Liver (tissue), 8 donors: ENCODE measurements at regions not wholly inside any gene's neighbourhood (a gene's known extent, or its start where the extent isn't known, plus 50 kb on each side); places are given as distances from the start of the nearest gene placed in this dataset.

Experiments used
- DNase-seq: peaks from one replicate; pipeline ENCODE4 v3.0.0-alpha.2; 2017; ENCODE audit warnings: low spot score
- H3K27ac ChIP-seq, 2 donors: one replicate each; pipeline ENCODE4 v1.7.0; 2013; ENCODE audit warnings: inconsistent platforms in 2 of 2, low read length in 2 of 2, control low read depth in 1 of 2, low read depth in 1 of 2, mild to moderate bottlenecking in 1 of 2
- H3K27me3 ChIP-seq, 4 donors: one replicate each; pipeline versions ENCODE4 v1.6.1 to v1.7.0; 2013; ENCODE audit warnings: low read length in 3 of 4, inconsistent platforms in 1 of 4, mild to moderate bottlenecking in 1 of 4, moderate library complexity in 1 of 4; ENCODE audit not compliant: control insufficient read depth in 4 of 4, insufficient read depth in 4 of 4
- H3K36me3 ChIP-seq, 4 donors: one replicate each; pipeline versions ENCODE4 v1.6.1 to v1.7.0; 2013; ENCODE audit warnings: low read length in 3 of 4, mild to moderate bottlenecking in 3 of 4, low read depth in 1 of 4, moderate library complexity in 1 of 4; ENCODE audit not compliant: control insufficient read depth in 4 of 4, insufficient read depth in 3 of 4
- H3K4me1 ChIP-seq, 4 donors: one replicate each; pipeline versions ENCODE4 v1.6.1 to v1.7.0; 2013; ENCODE audit warnings: low read length in 3 of 4, mild to moderate bottlenecking in 3 of 4, moderate library complexity in 1 of 4; ENCODE audit not compliant: control insufficient read depth in 4 of 4, insufficient read depth in 4 of 4
- H3K4me3 ChIP-seq, 3 donors: one replicate each; pipeline versions ENCODE4 v1.6.1 to v1.7.0; 2013; ENCODE audit warnings: low read length in 3 of 3, control low read depth in 1 of 3, low read depth in 1 of 3, mild to moderate bottlenecking in 1 of 3
- H3K9ac ChIP-seq, 2 donors: one replicate each; pipeline ENCODE4 v1.7.0; 2013; ENCODE audit warnings: low read length in 2 of 2, mild to moderate bottlenecking in 2 of 2, moderate library complexity in 2 of 2, control low read depth in 1 of 2, low read depth in 1 of 2
- H3K9me3 ChIP-seq, 4 donors: one replicate each; pipeline versions ENCODE4 v1.6.1 to v1.7.0; 2013; ENCODE audit warnings: low read length in 3 of 4; ENCODE audit not compliant: control insufficient read depth in 4 of 4
- ATF3 ChIP-seq: IDR thresholded peaks from 2 replicates; pipeline ENCODE4 v1.6.1; 2016; ENCODE audit warnings: antibody characterized with exemption
- CTCF ChIP-seq: fragments of 150-350 bp; IDR thresholded peaks from 2 replicates; pipeline ENCODE4 v1.5.1; 2017; ENCODE audit warnings: improper control_type of control experiment, low read depth, low read length; ENCODE audit not compliant: missing input control
- EGR1 ChIP-seq, 2 donors: IDR thresholded peaks; 2 replicates each; pipeline ENCODE4 v1.6.1; 2016 to 2018; ENCODE audit warnings: antibody characterized with exemption in 2 of 2, low read depth in 2 of 2
- FOXA1 ChIP-seq: IDR thresholded peaks from 2 replicates; pipeline ENCODE4 v1.6.1; 2016; ENCODE audit warnings: antibody characterized with exemption
- FOXA2 ChIP-seq: IDR thresholded peaks from 2 replicates; pipeline ENCODE4 v1.6.1; 2016; ENCODE audit warnings: antibody characterized with exemption
- GABPA ChIP-seq, 2 donors: IDR thresholded peaks in 1 of 2; conservative IDR thresholded peaks in 1 of 2; 2 replicates each; pipeline ENCODE4 v1.6.1; 2016; ENCODE audit warnings: antibody characterized with exemption in 2 of 2, mild to moderate bottlenecking in 1 of 2, moderate library complexity in 1 of 2
- JUND ChIP-seq, 2 donors: IDR thresholded peaks; 2 replicates each; pipeline ENCODE4 v1.6.1; 2016; ENCODE audit warnings: antibody characterized with exemption in 2 of 2
- MAX ChIP-seq: IDR thresholded peaks from 2 replicates; pipeline ENCODE4 v1.6.1; 2016; ENCODE audit warnings: antibody characterized with exemption
- NR2F2 ChIP-seq: IDR thresholded peaks from 2 replicates; pipeline ENCODE4 v1.6.1; 2016; ENCODE audit warnings: antibody characterized with exemption
- RAD21 ChIP-seq, 2 donors: IDR thresholded peaks; 2 replicates each; pipeline ENCODE4 v1.6.1; 2016; ENCODE audit warnings: antibody characterized with exemption in 2 of 2, mild to moderate bottlenecking in 2 of 2
- RXRA ChIP-seq, 2 donors: IDR thresholded peaks; 2 replicates each; pipeline ENCODE4 v1.6.1; 2017 to 2018; ENCODE audit warnings: antibody characterized with exemption in 2 of 2, mild to moderate bottlenecking in 1 of 2
- SP1 ChIP-seq: IDR thresholded peaks from 2 replicates; pipeline ENCODE4 v1.6.1; 2018; ENCODE audit warnings: antibody characterized with exemption, mild to moderate bottlenecking
- YY1 ChIP-seq: IDR thresholded peaks from 2 replicates; pipeline ENCODE4 v1.6.1; 2016; ENCODE audit warnings: antibody characterized with exemption, mild to moderate bottlenecking
- whole genome bisulfite sequencing: extraction: QIAGEN DNeasy Blood & Tissue Kit; methylation state at CpG from one replicate; pipeline ENCODE4 v1.1.7; 2013; 5-methylcytosine and 5-hydroxymethylcytosine counted together
- TF ChIP-seq, protein P1 (sequence below): IDR thresholded peaks from 2 replicates; pipeline ENCODE4 v1.6.1; 2016; ENCODE audit warnings: antibody characterized with exemption
- TF ChIP-seq, protein P2 (sequence below): IDR thresholded peaks from 2 replicates; pipeline ENCODE4 v1.6.1; 2016; ENCODE audit warnings: antibody characterized with exemption, mild to moderate bottlenecking
- donor health status: healthy.
- donor health status: healthy.
- donor health status: healthy.
- donor health status: healthy.
- donor health status: healthy.

GRCh38 chr6:97548354-97548753 is 265.3 kb upstream of the MMS22L start:
- WGBS = 74% methylated on average over 1 of the region's 1 CpG
- DNase-seq = no peak
- H3K9ac ChIP-seq = no peak overlapping the region
- no peak for TF ChIP-seq RAD21 (IDR thresholded peaks at IDR 0.05)
- TF ChIP-seq RXRA (IDR thresholded peaks at IDR 0.05) = no peak
- no peak for TF ChIP-seq YY1
- TF ChIP-seq GABPA (IDR thresholded peaks at IDR 0.05 in 1 of 2, conservative IDR thresholded peaks at IDR 0.05 in 1 of 2) = no peak
- TF ChIP-seq EGR1 (IDR thresholded peaks at IDR 0.05; ENCODE audit: low read depth in 2 of 2) = no peak
- no peak for TF ChIP-seq FOXA1
- TF ChIP-seq, protein P1, sequence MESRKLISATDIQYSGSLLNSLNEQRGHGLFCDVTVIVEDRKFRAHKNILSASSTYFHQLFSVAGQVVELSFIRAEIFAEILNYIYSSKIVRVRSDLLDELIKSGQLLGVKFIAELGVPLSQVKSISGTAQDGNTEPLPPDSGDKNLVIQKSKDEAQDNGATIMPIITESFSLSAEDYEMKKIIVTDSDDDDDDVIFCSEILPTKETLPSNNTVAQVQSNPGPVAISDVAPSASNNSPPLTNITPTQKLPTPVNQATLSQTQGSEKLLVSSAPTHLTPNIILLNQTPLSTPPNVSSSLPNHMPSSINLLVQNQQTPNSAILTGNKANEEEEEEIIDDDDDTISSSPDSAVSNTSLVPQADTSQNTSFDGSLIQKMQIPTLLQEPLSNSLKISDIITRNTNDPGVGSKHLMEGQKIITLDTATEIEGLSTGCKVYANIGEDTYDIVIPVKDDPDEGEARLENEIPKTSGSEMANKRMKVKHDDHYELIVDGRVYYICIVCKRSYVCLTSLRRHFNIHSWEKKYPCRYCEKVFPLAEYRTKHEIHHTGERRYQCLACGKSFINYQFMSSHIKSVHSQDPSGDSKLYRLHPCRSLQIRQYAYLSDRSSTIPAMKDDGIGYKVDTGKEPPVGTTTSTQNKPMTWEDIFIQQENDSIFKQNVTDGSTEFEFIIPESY = no peak
- no peak for TF ChIP-seq JUND (IDR thresholded peaks at IDR 0.05)
- no peak for TF ChIP-seq NR2F2
- H3K27me3 ChIP-seq = no peaks in the 10 kb centered on the region
- peaks cover 0 to 4% (median 0%) of the 10 kb centered on the region in 4 donors for H3K9me3 ChIP-seq
- H3K4me3 ChIP-seq = no peak overlapping the region
- H3K36me3 ChIP-seq = no peaks in the 10 kb centered on the region
- no peak overlapping the region for H3K27ac ChIP-seq
- H3K4me1 ChIP-seq = no peaks in the 10 kb centered on the region

DNA sequence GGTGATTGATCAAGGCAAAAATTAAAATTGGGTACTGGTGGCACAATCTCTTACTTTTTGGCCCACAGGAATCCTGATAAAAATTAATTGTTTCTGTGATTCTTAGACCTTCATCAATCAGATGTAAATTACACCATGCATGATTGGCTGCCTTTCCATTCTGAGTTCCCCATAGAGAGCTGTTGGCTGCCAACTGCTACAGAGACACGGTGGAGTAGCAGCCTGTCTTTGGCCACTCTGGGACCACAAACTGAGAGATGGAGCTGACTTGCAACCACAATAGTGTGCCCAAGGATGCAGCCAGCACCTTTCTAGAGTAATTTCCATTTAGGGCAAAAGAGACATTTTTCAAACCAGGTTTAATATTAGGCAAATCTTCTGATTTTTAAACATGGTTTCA is 274.3 kb upstream of the MMS22L start:
- Histone ChIP-seq H3K27me3 (no peaks in the 10 kb centered on the region), H3K9me3 (no peaks in the 10 kb centered on the region), H3K4me3 (no peak overlapping the region), H3K9ac (no peak overlapping the region), H3K4me1 (no peaks in the 10 kb centered on the region), H3K27ac (no peak overlapping the region), H3K36me3 (no peaks in the 10 kb centered on the region)
- no peak for TF ChIP-seq FOXA2
- no peak for TF ChIP-seq MAX
- TF ChIP-seq JUND (IDR thresholded peaks at IDR 0.05) = no peak
- TF ChIP-seq, protein P2, sequence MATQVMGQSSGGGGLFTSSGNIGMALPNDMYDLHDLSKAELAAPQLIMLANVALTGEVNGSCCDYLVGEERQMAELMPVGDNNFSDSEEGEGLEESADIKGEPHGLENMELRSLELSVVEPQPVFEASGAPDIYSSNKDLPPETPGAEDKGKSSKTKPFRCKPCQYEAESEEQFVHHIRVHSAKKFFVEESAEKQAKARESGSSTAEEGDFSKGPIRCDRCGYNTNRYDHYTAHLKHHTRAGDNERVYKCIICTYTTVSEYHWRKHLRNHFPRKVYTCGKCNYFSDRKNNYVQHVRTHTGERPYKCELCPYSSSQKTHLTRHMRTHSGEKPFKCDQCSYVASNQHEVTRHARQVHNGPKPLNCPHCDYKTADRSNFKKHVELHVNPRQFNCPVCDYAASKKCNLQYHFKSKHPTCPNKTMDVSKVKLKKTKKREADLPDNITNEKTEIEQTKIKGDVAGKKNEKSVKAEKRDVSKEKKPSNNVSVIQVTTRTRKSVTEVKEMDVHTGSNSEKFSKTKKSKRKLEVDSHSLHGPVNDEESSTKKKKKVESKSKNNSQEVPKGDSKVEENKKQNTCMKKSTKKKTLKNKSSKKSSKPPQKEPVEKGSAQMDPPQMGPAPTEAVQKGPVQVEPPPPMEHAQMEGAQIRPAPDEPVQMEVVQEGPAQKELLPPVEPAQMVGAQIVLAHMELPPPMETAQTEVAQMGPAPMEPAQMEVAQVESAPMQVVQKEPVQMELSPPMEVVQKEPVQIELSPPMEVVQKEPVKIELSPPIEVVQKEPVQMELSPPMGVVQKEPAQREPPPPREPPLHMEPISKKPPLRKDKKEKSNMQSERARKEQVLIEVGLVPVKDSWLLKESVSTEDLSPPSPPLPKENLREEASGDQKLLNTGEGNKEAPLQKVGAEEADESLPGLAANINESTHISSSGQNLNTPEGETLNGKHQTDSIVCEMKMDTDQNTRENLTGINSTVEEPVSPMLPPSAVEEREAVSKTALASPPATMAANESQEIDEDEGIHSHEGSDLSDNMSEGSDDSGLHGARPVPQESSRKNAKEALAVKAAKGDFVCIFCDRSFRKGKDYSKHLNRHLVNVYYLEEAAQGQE = no peak
- TF ChIP-seq RAD21 (IDR thresholded peaks at IDR 0.05) = no peak
- no peak for TF ChIP-seq CTCF
- no peak for TF ChIP-seq ATF3
- TF ChIP-seq NR2F2 = no peak
- no peak for TF ChIP-seq GABPA (IDR thresholded peaks at IDR 0.05 in 1 of 2, conservative IDR thresholded peaks at IDR 0.05 in 1 of 2)
- no peak for TF ChIP-seq SP1
- DNase-seq = no peak
- 29% methylated on average over 1 of the region's 1 CpG for WGBS
